AG04450 (cell line): ENCODE measurements at regions not wholly inside any gene's neighbourhood (a gene's known extent, or its start where the extent isn't known, plus 50 kb on each side); places are given as distances from the start of the nearest gene placed in this dataset.

ENCODE experiments used
- CTCF ChIA-PET: fragments of 300-600, 350-600 bp; formaldehyde crosslinking; extraction: SDS; loops from one replicate; lab custom pipeline; 2022; ENCODE audit warnings: antibody characterized with exemption, inconsistent platforms; lab: Charles Lee
- POLR2A ChIA-PET: fragments of 350-600 bp; formaldehyde crosslinking; extraction: SDS; loops from one replicate; lab custom pipeline; 2021; ENCODE audit warnings: antibody characterized with exemption, inconsistent platforms; lab: Yijun Ruan, JAX
- DNase-seq: peaks from one replicate; pipeline ENCODE4 v3.0.0-alpha.2; 2011; ENCODE audit warnings: low read depth, low spot score
- H3K27ac ChIP-seq: one replicate; pipeline ENCODE4 v1.5.1; 2012; ENCODE audit warnings: low read depth, low read length, control low read depth
- H3K27me3 ChIP-seq: one replicate; pipeline ENCODE4 v1.6.0; 2012; ENCODE audit warnings: low read length; ENCODE audit not compliant: control insufficient read depth, insufficient read depth
- H3K4me3 ChIP-seq: 2 replicates; pipeline ENCODE4 v1.5.1; 2011; ENCODE audit warnings: mild to moderate bottlenecking, low read depth, low read length, control low read depth
- H3K9me3 ChIP-seq: 2 replicates; pipeline ENCODE4 v1.5.1; 2012; ENCODE audit warnings: low read length; ENCODE audit not compliant: control insufficient read depth, insufficient read depth
- CTCF ChIP-seq: IDR thresholded peaks from 2 replicates; pipeline ENCODE4 v1.5.1; 2011; ENCODE audit warnings: low read depth, low read length, control low read depth, inconsistent platforms

GRCh38 chr14:104514156-104514848 lies 65.3 kb upstream of the C14orf180 start:
- no peak for TF ChIP-seq CTCF
- H3K4me3 ChIP-seq, result no peak overlapping the region
- POLR2A ChIA-PET, result no interaction called here
- CTCF ChIA-PET, result no interaction called here
- peaks cover 79% of the 10 kb centered on the region for H3K9me3 ChIP-seq
- no peak overlapping the region for H3K27ac ChIP-seq
- DNase-seq, result no peak
- no peaks in the 10 kb centered on the region for H3K27me3 ChIP-seq

GRCh38 chr14:104515059-104515810 lies 64.3 kb upstream of the C14orf180 start:
- TF ChIP-seq CTCF, result no peak
- Histone ChIP-seq H3K27me3 (no peaks in the 10 kb centered on the region), H3K27ac (no peak overlapping the region), H3K4me3 (no peak overlapping the region), H3K9me3 (peaks cover 71% of the 10 kb centered on the region)
- ChIA-PET CTCF (no interaction called here), POLR2A (no interaction called here)
- no peak for DNase-seq

- Histone ChIP-seq H3K27ac (no peak overlapping the region), H3K4me3 (no peak overlapping the region), H3K9me3 (peaks cover 70% of the 10 kb centered on the region), H3K27me3 (no peaks in the 10 kb centered on the region)
- DNase-seq, result no peak
- ChIA-PET CTCF (no interaction called here), POLR2A (no interaction called here)
- no peak for TF ChIP-seq CTCF
These were observed 63.5 kb upstream of the C14orf180 start for GRCh38 chr14:104515811-104516780.

GRCh38 chr14:104516906-104517305 lies 62.7 kb upstream of the C14orf180 start:
- no peak overlapping the region for H3K27ac ChIP-seq

More at GRCh38 chr14:104516906-104517305, 62.7 kb upstream of the C14orf180 start:
- ChIA-PET CTCF (no interaction called here), POLR2A (no interaction called here)
- no peak for DNase-seq
- Histone ChIP-seq H3K27me3 (no peaks in the 10 kb centered on the region), H3K4me3 (no peak overlapping the region), H3K9me3 (peaks cover 67% of the 10 kb centered on the region)
- TF ChIP-seq CTCF, result no peak
